Stimulated activated naive CD4-positive, alpha-beta T cell (primary cell): ENCODE measurements at regions not wholly inside any gene's neighbourhood (a gene's known extent, or its start where the extent isn't known, plus 50 kb on each side); places are given as distances from the start of the nearest gene placed in this dataset.
"Not testable (repeated sequence)": the region's sequence is repeated elsewhere in the genome, so short reads cannot be mapped to it uniquely, and the experiment has no call there.

ENCODE experiments used
- DNase-seq, 6 experiments: peaks; one replicate each; lab custom pipeline; 2025; lab: John Stamatoyannopoulos, UW

GRCh38 chr14:89565607-89566006 lies 148.6 kb upstream of the FOXN3 start:
- no peak for DNase-seq

GRCh38 chr14:89564989-89565388 lies 148.0 kb upstream of the FOXN3 start:
- DNase-seq = no peak

- DNase-seq = no peak
Observed at GRCh38 chr14:89564286-89564957, 147.4 kb upstream of the FOXN3 start.

- no peak for DNase-seq
Observed at GRCh38 chr14:89563471-89563870, 146.4 kb upstream of the FOXN3 start.

- DNase-seq = no peak
Observed at GRCh38 chr14:89551955-89552354, 134.9 kb upstream of the FOXN3 start.

GRCh38 chr14:89551432-89551831 lies 134.4 kb upstream of the FOXN3 start:
- DNase-seq = no peak

DNA sequence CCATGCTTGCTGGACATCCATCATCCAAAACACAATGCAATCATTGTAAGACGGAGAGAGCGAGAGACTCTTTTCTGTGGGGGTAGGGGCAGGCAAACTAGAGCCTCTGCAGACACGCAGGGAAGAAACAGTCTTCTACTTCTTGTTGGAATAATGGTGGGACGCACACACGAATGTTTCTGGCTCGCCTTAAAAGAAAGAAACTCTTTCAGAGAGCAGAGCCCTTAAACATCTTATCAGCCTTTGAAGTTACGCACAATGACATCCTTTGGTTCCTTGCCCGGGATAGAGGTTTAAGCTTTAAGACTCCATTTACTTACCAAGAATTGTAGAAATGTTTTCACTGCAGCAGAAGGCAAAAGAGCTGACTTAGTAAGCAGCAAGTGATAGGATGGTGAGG lies 133.8 kb upstream of the FOXN3 start:
- no peak for DNase-seq

GRCh38 chr14:89549381-89550125 lies 132.5 kb upstream of the FOXN3 start:
- no peak for DNase-seq

DNA sequence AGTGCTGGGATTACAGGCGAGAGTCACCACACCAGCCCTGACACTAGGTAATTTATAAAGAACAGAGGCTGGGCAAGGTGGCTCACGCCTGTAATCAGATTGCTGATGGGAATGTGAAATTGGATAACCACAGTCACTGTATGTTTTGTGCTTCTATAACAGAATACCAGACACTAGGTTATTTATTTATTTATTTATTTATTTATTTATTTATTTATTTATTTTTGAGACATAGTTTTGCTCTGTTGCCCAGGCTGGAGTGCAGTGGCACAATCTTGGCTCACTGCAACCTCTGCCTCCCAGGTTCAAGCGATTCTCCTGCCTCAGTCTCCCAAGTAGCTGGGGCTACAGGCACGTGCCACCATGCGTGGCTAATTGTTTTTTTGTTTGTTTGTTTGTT lies 130.0 kb upstream of the FOXN3 start:
- DNase-seq = not testable (repeated sequence)

DNA sequence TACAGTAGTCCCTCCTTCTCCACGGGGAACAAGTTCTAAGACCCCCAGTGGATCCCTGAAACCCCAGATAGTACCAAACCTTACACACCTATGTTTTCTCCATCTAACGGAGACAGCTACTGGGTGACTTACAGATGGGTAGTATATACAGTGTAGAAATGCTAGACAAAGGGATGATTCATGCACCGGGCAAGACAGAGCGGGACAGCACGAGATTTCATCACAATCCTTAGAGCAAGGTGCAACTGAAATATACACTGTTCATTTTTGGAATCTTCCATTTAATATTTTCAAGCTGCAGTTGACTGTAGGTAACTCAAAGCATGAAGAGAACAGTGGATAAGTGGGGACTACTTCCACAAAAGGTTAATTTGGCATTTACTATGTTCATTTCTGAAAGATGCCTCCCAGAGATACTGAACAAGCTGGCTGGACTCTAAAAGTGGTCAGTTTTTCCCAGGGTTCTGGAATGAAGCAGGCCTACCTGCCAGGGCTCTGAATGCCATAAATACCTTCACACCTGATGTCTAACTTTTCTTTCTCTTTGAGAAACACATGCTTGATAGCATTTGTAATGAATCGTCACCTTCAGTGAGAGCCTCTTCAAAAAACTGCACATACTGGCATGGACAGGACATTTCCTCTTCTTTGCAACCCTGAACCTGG lies 127.7 kb upstream of the FOXN3 start:
- DNase-seq = no peak

GRCh38 chr14:89543425-89543790 lies 126.4 kb upstream of the FOXN3 start:
- DNase-seq = no peak

DNA sequence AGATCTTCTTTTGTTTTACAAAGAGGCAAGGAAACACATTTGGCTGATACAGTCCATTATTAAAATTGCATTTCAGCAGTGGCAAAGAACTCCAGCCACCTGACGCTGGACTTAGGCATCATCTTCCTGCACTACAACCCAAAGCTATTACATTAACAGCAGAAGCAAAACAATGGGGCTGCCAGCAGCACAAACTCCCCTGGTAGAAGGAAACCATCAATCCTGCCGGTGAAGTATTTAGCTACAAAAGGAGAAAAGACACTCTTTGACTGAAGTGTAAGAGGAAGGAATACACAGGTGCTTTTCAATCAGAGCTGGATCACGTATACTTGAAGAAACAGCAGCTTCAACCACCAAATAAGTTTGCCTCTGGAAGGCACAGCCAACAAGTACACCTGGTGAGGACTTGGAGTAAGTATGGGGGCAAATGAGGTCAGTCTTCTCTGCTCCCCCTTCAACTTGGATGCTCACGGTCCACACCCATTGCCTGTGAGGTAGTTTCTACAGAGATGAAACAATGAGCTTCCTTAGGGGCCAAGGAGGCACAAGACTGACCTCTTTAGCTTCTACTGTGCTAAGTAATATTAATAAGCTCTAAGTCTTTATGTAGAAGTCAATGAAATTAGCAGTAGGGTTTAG lies 125.9 kb upstream of the FOXN3 start:
- DNase-seq = peak in 1 of 6 experiments; percentile 9

DNA sequence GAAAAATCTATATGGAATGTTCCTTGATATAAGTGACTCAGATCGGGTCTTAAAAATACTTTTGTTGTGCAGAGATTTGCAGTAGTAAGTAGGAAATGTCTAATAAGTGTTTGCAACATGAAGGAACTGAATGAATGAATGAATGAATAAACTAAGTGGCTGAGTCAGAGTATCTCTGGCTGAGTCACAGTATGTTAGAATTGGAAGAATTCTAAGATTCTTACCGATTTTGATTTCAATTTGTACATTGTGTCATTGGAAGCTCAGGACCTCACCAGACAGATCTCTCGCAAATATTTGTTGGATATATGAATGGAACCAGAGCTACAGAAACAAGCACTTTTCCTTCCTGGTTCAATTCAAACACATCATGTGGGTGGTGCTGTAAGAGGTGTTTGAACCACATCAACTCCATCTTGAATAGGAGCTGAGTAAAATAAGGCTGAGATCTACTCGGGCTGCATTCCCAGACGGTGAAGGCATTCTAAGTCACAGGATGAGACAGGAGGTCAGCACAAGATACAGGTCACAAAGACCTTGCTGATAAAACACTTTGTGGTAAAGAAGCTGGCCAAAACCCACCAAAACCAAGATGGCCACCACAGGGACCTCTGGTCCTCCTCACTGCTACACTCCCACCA lies 123.9 kb upstream of the FOXN3 start:
- DNase-seq = no peak

GRCh38 chr14:89540009-89540829 lies 123.2 kb upstream of the FOXN3 start:
- no peak for DNase-seq

GRCh38 chr14:89537911-89538310 lies 120.9 kb upstream of the FOXN3 start:
- DNase-seq = no peak

DNA sequence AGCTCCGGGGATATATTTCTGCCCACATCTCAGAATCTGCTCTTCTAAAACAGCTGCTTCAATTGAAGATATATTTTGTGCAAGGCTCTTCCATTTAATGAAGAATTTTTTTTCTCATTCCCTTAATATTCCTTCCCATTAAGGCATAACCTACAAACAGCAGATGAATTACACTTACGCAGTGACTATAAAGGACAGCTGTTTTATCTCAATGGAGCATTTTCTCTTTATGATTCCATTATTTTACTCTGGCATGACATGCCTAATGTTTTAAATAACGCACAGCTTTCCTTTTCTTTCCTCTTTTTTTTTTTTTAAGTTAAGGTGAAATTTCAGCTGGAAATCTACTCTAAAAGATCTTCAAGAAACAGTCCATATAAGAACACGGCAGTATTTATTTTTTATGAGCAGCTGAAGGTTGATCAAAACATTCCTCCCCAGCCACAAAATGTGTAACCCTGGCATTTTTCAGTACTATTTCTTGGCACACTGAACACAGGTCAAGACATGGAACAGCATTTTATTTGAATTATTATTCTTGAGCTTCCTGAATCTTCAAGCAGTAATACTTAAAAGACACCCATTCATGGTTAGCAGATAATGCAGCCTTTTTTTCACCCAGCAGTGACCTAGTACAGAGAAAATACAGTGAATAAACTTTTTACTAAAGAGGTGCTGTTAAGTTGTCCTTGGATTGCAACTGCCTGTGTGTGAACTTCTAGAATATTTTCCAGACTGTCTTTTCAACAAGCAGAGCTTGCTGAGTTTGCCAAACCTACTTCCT lies 118.1 kb upstream of the FOXN3 start:
- no peak for DNase-seq

GRCh38 chr14:89533766-89534165 lies 116.7 kb upstream of the FOXN3 start:
- no peak for DNase-seq

- DNase-seq = no peak
Observed at GRCh38 chr14:89533136-89533535, 116.1 kb upstream of the FOXN3 start.

- DNase-seq = no peak
Observed at GRCh38 chr14:89531661-89532335, 114.8 kb upstream of the FOXN3 start.
